ENCODE measurements at regions not wholly inside any gene's neighbourhood (a gene's known extent, or its start where the extent isn't known, plus 50 kb on each side); places are given as distances from the start of the nearest gene placed in this dataset.

DNA sequence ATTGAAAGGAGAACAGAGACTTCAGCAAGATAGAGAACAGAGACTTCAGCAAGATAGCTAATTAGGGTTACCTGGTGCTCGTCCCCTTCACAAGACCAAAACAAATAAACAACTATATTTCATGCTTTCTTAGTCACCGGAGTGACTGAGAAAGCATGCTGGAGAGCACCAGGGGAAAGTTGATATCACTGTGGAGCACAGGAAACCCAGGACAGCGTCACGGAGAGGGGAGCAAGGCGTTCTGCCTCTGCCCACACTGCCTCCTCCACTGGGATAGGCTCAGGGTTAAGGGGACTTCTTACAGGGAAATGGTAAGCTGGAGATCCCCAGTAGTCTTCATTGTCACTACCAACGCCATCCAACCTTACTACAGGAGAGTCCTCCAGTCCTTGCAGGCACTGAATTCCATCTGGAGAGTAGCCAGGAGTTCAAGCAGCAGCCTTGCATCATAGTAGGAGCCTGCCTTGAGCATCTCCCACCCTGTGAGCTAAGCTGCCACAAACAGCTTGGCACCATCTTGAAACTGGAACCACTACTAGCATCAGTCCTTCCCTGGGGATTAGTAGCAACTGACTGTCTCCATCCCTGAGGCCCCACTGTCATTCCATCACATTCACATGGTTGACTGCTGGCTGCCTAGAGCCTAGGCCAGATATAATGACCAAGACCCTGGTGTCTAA, 239.4 kb downstream of the PLPP3 start:
- no peaks in the 10 kb centered on the region for H3K9me3 ChIP-seq (ENCODE audit: control insufficient read depth in 2 of 3, insufficient read depth in 1 of 3, low read length in 3 of 3)
- TF ChIP-seq, protein P1, sequence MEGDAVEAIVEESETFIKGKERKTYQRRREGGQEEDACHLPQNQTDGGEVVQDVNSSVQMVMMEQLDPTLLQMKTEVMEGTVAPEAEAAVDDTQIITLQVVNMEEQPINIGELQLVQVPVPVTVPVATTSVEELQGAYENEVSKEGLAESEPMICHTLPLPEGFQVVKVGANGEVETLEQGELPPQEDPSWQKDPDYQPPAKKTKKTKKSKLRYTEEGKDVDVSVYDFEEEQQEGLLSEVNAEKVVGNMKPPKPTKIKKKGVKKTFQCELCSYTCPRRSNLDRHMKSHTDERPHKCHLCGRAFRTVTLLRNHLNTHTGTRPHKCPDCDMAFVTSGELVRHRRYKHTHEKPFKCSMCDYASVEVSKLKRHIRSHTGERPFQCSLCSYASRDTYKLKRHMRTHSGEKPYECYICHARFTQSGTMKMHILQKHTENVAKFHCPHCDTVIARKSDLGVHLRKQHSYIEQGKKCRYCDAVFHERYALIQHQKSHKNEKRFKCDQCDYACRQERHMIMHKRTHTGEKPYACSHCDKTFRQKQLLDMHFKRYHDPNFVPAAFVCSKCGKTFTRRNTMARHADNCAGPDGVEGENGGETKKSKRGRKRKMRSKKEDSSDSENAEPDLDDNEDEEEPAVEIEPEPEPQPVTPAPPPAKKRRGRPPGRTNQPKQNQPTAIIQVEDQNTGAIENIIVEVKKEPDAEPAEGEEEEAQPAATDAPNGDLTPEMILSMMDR (IDR thresholded peaks at IDR 0.05; ENCODE audit: borderline replicate concordance, extremely low read depth, insufficient read depth): no peak
- intact Hi-C loops (cut with DNase I): no loop called here
- no peaks in the 10 kb centered on the region for H3K27me3 ChIP-seq (ENCODE audit: control insufficient read depth, insufficient read depth, low read length)
- H3K4me1 ChIP-seq (ENCODE audit: control insufficient read depth in 2 of 3, insufficient read depth in 2 of 3, low read depth in 1 of 3, low read length in 3 of 3): no peaks in the 10 kb centered on the region
- no peaks in the 10 kb centered on the region for H3K36me3 ChIP-seq (ENCODE audit: control insufficient read depth in 2 of 3, insufficient read depth in 3 of 3, low read length in 3 of 3)
- DNase-seq: peak in 3 of 5 donors; percentile 37 to 56 (median 49)
- no peak overlapping the region for H3K9ac ChIP-seq (ENCODE audit: low read length in 3 of 3)
- no peak for FAIRE-seq
- H3K27ac ChIP-seq (ENCODE audit: low read depth in 2 of 2, low read length in 2 of 2): no peak overlapping the region
- H3K4me3 ChIP-seq (ENCODE audit: low read length in 3 of 3): no peak overlapping the region

DNA sequence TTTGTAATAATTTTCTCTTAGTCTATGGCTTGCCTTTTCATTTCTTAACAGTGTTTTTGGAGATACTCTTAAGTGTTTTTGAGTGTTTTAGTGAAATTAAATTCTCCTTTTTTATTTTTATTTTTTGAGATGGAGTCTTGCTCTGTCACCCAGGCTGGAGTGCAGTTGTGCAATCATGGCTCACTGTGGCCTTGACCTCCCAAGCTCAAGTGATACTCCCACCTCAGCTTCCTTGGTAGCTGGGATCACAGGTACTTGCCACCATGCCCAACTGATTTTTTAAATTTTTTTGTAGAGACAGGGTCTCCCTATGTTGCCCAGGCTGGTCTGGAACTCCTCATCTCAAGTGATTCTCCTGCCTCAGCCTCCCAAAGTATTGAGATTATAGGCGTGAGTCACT, 240.3 kb downstream of the PLPP3 start:
- no peaks in the 10 kb centered on the region for H3K9me3 ChIP-seq (ENCODE audit: control insufficient read depth in 2 of 3, insufficient read depth in 1 of 3, low read length in 3 of 3)
- FAIRE-seq: no peak
- H3K27ac ChIP-seq (ENCODE audit: low read depth in 2 of 2, low read length in 2 of 2): no peak overlapping the region
- H3K4me3 ChIP-seq (ENCODE audit: low read length in 3 of 3): no peak overlapping the region
- no peaks in the 10 kb centered on the region for H3K4me1 ChIP-seq (ENCODE audit: control insufficient read depth in 2 of 3, insufficient read depth in 2 of 3, low read depth in 1 of 3, low read length in 3 of 3)
- intact Hi-C loops (cut with DNase I): no loop called here
- H3K36me3 ChIP-seq (ENCODE audit: control insufficient read depth in 2 of 3, insufficient read depth in 3 of 3, low read length in 3 of 3): no peaks in the 10 kb centered on the region
- TF ChIP-seq, protein P1 (IDR thresholded peaks at IDR 0.05; ENCODE audit: borderline replicate concordance, extremely low read depth, insufficient read depth): no peak
- no peak overlapping the region for H3K9ac ChIP-seq (ENCODE audit: low read length in 3 of 3)
- no peak for DNase-seq
- H3K27me3 ChIP-seq (ENCODE audit: control insufficient read depth, insufficient read depth, low read length): no peaks in the 10 kb centered on the region

DNA sequence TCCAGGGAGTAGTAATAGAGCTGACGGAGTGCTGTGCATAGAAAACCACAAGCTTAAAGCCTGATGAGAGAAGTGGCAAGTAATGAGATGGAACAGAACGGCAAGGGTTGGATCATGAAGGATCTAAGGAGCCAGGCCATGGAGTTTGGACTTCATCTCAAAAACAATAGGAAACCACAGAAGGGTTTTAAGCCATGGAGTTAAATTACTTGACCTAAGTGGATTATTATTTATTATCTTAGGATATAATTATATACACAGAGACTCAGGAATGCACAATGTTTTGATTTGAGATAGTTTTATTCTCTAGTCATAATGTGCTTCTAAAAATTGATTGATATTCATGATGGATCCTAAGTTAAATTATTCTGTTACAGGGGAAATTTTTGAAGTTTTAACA, 242.4 kb downstream of the PLPP3 start:
- intact Hi-C loops (cut with DNase I): no loop called here
- DNase-seq: no peak
- TF ChIP-seq, protein P1 (IDR thresholded peaks at IDR 0.05; ENCODE audit: borderline replicate concordance, extremely low read depth, insufficient read depth): no peak
- Histone ChIP-seq H3K27me3 (ENCODE audit: control insufficient read depth, insufficient read depth, low read length) (no peaks in the 10 kb centered on the region), H3K4me3 (ENCODE audit: low read length in 3 of 3) (no peak overlapping the region), H3K9ac (ENCODE audit: low read length in 3 of 3) (no peak overlapping the region), H3K27ac (ENCODE audit: low read depth in 2 of 2, low read length in 2 of 2) (no peak overlapping the region), H3K36me3 (ENCODE audit: control insufficient read depth in 2 of 3, insufficient read depth in 3 of 3, low read length in 3 of 3) (no peaks in the 10 kb centered on the region), H3K9me3 (ENCODE audit: control insufficient read depth in 2 of 3, insufficient read depth in 1 of 3, low read length in 3 of 3) (no peaks in the 10 kb centered on the region), H3K4me1 (ENCODE audit: control insufficient read depth in 2 of 3, insufficient read depth in 2 of 3, low read depth in 1 of 3, low read length in 3 of 3) (no peaks in the 10 kb centered on the region)
- no peak for FAIRE-seq

DNA sequence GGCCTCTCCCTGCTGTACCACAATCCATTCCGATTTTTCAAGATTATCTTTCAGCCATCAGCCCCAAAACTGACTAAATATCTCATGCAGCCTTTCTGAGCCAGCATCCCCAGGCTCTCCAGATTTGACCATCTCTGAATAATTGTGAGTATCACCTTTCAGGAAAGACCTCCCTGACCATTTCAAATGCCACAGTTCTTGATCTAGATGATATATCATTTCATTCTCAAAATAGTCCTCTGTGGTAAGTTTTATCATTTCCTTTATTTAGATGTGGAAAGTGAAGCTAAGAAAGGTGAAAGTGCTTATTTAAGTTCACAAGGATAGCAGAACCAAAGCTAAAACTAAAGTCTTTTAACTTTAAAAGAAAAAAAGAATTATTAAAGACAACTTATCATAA, 244.0 kb downstream of the PLPP3 start:
- H3K27ac ChIP-seq (ENCODE audit: low read depth in 2 of 2, low read length in 2 of 2): no peak overlapping the region
- no peaks in the 10 kb centered on the region for H3K9me3 ChIP-seq (ENCODE audit: control insufficient read depth in 2 of 3, insufficient read depth in 1 of 3, low read length in 3 of 3)
- FAIRE-seq (no peak), DNase-seq (no peak)
- intact Hi-C loops (cut with DNase I): no loop called here
- TF ChIP-seq, protein P1 (IDR thresholded peaks at IDR 0.05; ENCODE audit: borderline replicate concordance, extremely low read depth, insufficient read depth): no peak
- no peaks in the 10 kb centered on the region for H3K27me3 ChIP-seq (ENCODE audit: control insufficient read depth, insufficient read depth, low read length)
- no peaks in the 10 kb centered on the region for H3K4me1 ChIP-seq (ENCODE audit: control insufficient read depth in 2 of 3, insufficient read depth in 2 of 3, low read depth in 1 of 3, low read length in 3 of 3)
- no peak overlapping the region for H3K9ac ChIP-seq (ENCODE audit: low read length in 3 of 3)
- no peak overlapping the region for H3K4me3 ChIP-seq (ENCODE audit: low read length in 3 of 3)
- no peaks in the 10 kb centered on the region for H3K36me3 ChIP-seq (ENCODE audit: control insufficient read depth in 2 of 3, insufficient read depth in 3 of 3, low read length in 3 of 3)

All from kidney (tissue), 13 donors.